LoVo (cell line): ENCODE measurements at regions not wholly inside any gene's neighbourhood (a gene's known extent, or its start where the extent isn't known, plus 50 kb on each side); places are given as distances from the start of the nearest gene placed in this dataset.
A peak's percentile ranks its signal among the peaks of the same experiment; 100 is the strongest.

ENCODE experiments used
- DNase-seq: peaks from one replicate; pipeline ENCODE4 v3.0.0-alpha.2; 2016; ENCODE audit warnings: low spot score

DNA sequence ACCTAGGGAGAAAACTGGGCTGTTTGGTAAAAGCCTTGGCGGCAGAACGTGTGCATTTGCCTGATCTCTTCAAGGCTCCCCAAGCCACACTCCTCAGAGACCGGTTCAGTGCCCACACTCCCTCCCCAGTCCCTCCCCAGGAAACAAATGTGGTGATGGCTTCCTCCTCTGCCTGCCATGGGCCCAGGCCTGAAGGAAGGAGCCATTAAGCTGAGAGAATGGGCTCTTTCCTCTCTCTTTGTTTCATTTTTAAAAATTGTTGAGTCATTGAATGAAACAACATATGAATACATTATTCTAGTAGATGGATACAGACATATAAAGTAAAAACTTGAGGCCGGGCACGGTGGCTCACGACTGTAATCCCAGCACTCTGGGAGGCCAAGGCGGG is 50.6 kb upstream of the YWHAQ start:
- no peak for DNase-seq

DNA sequence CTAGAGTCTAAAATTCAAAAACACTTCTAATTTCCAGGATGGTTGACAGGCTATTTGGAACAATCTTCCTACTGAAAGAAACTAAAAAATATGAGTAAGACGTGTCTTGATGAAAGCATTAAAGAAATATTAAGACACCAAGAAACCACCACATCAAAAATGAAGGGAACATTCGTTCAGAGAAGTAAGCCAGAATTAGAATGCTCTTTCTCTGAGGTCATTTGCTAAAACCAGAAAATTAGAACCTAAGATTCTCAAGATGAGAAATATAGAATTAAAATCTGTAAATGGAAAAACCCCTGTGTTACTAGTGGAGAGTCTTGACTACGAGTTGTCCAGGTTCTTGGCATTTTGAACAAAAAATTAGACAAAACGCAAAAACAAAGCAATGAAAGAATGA is 54.8 kb upstream of the YWHAQ start:
- no peak for DNase-seq

DNA sequence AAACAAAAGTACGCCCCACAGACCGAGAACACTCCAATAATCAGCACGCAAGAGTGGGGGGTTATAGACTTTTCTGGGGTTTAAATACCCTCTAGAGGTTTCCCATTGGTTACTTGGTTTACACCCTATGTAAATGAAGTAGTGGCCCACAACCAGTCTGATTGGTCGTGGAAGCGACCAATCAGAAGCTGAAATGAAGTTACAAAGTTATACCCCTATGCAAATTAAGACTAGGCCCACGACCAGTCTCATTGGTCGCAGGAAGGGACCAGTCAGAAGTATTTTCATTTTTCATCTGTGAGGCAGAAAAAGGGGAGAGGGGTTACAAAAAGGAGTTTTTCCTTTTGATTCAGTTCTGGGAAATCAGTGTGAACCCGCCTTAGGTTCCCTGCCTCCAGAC is 55.3 kb upstream of the YWHAQ start:
- DNase-seq = no peak

DNA sequence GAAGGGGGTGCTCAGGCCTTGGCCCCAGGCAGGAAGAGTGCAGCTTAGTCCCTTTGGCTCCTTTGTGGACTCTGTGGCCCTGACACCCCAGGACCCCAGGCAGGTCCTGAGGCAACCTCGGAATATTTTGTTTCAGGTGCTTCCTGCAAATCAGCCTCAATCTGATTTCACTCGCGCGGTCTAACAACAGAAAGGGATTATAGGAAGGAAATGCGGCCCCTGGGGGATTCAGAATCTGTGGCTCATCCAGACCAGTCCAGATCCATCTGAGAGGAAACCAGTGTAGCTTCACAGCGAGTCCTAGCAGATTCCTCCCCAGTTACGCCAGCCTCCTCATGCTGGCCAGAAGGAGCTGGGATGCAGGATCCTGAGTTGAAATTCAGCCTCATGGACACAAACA is 59.5 kb upstream of the YWHAQ start:
- no peak for DNase-seq

DNA sequence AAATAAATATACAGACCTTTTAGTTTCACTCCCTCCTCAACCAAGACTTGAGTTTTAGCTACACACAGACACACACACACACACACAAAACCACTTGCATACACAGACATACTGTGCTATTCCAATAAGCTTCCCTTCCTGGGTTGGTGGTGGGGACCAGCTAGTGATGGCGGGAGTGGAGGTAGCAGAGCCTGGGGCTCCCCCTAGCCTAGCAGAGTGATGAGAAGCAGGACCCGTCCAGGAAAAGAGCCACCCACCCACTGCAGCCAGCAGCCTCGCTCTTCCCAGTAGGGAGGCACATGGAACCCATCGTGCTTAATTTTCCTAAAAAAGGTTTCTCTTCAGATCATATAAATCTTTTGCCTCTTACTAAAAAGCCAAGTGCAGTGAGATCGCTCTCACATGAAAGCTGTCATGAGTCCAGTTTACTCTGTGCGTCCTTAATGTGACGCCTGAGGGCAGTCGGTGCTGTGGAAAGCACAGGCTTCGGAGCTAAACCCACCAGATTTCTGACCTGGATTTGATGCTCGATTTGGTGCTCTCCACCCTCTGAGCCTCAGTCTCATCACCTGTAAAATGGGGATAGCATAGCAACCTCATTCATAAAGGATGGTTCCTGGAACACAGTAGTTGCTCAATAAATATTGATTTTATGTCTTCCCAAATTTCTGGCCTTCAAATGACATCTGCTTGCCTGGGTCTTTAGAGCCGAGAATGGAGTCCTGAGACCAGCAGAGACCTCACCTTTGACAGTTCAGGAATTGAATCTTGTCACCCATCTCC is 60.1 kb upstream of the YWHAQ start:
- DNase-seq = no peak

DNA sequence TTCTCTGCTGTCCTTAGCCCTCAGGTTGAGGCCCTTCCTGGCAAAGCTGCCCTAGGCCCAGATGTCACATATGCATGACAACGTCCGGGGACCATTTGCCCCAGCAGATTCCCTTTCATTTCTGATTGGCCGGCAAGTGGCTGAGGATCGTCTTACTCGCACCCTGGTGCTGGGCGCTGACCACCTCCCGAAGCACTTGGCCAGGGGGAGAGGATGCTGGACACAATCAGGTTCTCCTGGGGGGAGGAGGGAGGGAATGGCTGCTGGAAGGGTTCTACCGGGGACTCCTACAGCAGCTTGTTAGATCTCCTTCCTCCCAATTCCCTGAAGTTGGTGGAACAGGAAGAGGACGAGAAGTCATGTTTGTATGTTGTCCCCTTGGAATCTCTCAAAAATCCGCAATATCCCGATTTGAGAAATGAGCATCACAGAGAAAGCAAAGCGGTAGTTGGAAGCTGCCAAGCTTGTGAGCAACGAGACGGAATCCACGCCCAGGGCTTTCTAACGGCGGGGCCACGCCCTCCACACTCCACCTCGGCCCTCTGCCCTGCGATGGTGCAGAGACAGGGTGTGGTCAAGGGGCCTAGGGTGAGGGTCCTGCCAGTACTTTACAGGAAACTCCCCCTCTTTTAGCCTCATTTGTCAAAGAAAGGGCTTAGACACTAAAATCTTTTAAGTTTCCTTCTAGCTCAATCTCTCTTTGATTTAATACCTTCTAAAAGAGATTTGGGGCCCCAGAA is 61.8 kb upstream of the YWHAQ start:
- no peak for DNase-seq

DNA sequence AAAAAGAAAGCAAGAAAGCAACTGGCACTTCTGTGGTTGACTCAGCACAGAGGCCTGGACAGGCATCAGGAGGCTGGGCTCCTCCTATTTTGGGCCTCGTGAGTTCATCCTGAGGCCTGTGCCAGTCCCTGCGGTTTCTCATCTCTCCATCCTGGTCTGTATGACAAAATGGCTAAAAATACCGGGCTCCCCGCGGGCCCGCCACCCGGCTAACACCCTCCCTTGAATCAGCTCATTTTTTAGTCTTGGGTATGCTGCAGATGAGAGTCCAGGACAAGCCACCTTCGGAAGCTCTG is 62.3 kb upstream of the YWHAQ start:
- no peak for DNase-seq

DNA sequence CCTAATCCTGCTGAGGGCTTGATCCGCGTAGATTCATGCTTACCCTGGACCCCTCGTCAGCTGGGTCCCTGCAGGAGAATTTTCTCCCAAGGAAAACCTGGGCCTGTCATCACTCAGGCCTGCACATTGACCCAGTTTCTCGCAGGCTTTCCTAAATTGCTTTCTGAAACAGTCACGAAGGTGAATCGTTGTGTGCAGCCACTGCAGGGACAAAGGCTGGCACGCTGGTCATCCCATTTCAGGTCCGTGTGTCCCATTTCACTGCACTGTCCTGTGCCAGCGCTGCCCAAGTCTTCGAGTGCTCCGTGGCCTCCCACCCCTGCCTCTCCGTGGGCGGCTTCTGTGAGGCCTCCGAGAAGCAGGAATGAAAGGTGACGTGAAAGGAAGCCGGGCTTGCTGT is 62.8 kb upstream of the YWHAQ start:
- no peak for DNase-seq

DNA sequence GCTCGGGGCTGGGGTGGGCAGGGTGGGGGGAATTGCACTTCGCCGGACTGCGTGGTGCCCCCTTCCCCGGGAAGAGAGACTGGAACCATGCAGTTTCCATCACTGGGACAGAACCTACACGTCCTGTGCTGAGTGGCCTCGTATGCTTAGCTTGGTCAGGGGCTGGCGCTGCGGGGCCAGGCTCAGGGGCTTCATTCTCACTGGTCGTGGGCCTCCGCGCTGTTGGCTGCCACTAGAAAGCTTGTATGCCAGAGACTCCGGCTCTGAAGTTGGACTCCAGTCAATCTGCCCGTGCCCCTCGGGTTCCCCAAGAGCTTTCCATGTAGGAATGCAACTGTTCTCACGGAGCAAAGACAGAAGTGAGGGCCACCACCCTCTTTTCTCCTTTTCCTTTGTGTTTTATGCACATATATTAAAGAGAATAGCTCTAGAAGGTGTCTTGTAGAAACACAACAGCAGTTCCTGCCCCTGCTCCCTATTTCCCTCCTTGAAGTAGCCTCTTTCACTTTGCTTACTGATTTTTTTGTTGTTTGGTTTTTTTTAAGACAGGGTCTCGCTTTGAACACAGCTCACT is 64.0 kb upstream of the YWHAQ start:
- no peak for DNase-seq

DNA sequence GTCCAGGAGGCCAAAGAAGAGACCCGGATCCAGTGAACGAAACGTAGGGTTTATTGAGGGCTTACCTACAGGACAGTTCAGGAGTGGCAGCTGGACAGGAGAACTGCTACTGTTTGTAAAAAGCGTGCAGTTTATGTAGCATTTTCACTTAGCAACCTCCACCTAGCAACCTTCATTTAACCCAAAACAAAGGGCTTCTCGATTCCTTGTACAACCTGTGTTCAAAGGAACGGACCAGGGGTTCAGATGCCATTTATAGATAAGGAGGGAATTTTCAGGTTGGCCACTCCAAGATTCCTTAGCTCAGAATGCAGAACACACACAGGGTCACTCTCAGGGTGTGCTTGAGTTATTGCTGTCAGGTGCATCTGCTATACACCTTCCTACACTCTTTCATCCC is 65.1 kb upstream of the YWHAQ start:
- no peak for DNase-seq

DNA sequence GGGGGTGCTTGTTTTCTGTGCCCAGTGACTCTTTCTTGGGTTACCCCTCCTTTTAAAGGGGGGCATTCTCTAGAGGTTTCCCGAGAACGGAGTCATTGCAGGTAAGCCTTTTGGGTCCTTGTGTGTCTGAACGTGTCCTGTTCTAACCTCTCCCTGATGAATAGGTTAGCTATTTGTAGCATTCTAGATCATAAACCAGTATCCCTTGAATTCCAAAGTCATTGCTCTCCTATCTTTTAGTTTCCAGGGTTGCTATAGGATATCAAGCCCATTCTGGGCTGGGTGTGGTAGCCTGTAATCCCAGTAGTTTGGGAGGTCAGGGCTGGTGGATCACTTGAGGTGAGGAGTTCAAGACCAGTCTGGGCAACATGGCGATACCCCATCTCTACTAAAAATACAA is 65.9 kb upstream of the YWHAQ start:
- DNase-seq = no peak

DNA sequence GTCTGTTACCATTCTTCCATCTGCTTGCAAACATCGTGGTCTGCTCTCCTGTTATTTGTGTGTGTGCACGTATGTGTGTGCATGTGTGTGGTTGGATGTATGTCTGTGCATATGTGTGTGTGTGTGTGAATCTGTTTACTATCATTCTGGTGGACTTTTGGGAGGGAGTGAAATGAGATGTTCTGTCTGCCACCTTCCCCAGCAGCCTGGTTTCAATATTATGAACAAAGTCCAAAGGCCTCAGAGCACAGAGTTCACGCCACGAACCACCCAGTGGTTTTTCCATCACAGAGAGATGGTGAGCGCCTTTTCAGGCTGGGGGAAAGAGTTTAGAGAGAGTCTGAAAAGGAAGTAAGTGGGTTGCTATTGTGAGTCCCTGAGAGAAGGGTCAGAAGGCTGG is 67.1 kb upstream of the YWHAQ start:
- no peak for DNase-seq

DNA sequence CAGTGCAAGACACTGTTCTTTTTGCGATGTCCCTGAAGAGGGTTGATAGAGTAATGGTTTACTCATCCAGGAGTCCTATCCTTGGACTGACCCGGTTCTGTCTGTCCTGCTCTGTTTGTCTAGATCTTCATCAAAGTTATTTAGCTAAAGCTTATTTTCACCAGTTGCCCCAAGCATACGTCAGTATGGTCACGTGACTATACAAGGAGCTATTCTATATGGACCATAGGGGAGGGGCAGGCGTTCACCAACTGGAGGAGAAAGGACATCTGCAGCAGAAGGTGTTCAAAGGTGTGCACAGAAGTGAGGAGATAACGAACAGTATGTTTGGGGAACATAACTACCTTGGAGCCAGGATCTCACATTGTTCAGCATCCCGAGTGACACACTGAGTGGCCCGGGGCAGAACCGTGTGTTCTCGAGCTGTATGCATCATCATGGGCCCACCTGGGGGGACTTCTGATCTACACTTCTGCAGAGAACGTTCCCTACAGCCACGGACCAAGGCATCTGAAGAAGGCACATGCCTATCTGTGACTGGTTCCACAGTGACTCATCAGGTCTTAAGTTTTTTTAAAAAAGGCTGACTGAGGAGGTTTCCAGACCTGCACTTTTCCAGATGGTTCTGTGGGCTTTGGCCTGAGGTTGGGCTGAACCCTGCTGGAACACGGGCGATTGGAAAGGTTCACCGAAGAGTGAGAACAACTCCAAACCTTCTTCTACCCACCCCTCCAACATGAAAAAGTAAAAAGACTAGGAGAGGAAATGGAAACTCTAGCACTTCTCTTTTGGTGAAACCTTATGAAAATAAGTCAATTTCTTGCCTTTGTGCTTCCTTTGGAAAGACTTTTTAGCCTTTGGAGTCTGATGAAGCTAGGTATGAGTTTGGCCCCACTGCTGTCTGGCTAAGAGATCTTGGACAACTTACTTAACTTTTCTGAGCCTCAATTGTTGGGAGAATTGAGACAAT is 68.6 kb upstream of the YWHAQ start:
- DNase-seq = peak; percentile 14

DNA sequence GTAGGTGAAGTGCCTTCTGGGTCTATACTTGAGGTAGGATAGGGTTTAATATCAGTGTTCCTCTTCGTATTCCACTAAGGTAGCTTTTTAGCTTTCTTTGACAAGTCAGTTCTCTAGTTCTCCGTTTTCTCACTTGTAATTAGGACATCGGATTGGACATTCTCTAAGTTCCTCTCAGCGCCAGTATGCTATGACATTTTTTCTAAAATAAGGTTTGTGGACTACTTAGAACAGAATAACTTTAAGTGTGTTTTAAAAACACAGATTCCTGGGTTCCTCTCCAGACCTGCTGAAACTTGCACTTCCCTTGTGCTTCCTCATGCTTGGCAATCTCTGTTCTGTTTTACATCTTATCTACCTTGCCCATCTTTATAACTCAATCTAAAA is 69.3 kb upstream of the YWHAQ start:
- no peak for DNase-seq

DNA sequence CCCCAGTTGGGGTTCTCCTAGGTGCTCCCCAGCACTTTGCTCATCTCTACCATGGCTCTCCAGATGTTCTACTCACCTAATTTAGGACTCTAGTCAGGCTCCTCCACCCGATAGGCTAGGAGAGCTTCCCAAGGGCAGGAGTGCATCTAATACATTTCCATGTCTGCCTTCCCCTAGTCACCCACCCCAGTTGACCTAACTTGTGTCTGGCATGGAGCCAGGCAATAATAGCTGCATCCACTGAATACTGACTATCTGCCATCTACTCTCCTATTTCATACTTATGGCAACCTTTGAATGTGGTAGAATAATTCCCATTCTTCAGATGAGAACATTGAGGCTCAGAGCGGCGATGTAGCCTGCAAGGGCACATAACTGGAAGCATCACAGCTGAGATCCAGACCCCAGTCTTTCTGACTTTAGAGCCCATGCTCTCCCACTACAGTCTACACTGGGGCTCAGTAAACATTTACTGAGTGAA is 71.8 kb upstream of the YWHAQ start:
- no peak for DNase-seq

DNA sequence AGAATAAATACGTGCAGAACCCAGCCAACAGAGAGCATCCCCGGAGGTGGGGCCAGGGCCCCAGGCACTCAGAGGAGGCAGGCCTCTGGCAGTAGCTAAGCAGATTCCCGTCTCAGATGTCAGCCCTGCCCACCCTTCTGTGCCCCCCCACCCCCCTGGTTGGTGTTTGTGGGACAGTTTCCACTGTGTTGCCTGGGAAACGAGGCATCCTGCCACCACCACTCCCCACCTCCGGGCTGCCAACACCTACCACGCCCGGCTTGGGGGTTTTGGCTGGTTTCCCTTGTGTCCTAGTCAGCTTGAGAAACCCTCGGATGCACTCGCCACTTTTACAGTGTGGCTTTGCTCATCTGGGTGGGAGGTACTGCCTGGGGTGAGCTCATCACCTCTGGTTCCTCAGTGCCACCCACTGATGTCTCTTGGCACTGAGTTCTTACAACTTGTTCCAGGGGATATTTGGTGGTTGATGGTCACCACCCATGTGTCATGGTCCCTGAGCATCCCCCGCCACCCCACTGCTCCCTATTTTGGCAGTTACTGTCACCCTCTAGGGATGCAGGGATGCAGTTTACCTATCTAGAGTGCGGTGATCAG is 72.4 kb upstream of the YWHAQ start:
- peak; percentile 64 for DNase-seq

DNA sequence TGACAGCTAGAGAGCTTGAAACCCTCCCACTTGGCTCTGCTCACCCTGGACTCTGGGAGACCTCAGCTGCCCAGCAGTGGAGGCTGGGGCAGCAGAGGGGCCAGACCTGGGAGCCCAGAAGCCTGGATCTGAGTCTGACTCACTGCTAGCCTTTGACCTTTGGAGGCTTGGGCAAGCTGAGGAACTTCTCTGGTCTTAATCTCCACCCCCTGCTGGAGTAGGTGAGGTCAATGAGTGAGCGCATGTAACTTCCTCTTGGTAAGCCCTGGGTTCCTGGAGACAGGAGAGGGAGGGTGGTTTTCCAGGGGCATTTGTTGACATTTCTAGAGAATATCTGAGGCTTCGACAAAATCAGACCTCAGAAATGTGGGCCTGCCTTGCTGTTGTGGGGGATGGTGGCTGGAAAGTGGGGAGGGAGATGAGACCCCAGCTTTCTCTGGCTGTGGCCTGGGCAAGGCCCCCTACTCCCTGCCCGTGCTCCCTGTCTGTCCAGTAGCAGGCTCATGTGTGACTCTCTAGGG is 73.0 kb upstream of the YWHAQ start:
- DNase-seq = peak; percentile 60

DNA sequence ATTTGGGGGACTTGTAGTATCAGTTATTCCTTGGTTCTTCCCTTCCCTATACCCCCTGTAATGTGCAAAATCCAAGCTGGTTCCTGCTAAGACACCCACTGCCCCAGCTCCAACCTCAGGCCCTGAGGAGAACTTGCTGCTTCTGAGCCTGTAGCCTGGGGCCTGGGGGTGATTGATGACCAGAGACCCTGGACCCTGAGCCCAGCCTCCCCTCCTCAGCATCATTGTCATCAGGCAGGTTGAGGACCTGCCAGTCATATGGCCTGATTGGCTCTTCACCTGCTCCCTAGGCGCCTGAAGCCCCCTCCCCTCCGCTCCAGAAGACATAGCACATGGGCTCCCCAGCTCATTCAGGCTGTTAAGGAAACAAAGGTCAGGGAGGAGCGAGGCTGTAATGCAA is 73.8 kb upstream of the YWHAQ start:
- DNase-seq = no peak

DNA sequence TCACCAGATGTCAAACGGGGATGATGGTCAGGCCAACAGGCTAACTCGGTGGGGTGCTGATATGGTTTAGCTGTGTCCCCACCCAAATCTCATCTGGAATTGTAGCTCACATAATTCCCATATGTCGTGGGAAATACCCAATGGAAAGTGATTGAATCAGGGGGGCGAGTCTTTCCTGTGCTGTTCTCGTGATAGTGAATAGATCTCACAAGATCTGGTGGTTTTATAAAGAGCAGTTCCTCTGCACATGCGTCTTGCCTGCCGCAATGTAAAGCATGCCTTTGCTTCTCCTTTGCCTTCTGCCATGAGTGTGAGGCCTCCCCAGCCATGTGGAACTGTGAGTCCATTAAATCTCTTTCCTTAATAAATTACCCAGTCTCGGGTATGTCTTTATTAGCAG is 74.4 kb upstream of the YWHAQ start:
- no peak for DNase-seq

DNA sequence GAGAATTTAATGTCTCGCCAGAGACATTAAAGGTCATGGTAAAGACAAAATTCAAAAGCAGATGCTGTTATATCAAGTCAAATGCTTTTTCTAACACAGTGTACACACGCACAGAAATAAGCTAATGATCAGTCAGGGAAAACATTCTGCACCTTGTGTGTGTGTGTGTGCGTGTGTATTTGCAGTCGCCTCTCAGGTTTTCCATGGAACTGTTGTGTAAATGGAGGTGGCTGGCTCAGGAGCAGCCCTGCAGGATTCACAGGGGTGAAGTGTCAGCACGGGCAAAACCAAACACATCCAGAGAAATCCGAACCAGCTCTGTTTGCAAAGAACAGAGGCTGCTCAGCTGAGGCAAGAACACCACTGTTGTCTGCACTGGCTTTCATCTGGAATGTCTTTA is 76.2 kb upstream of the YWHAQ start:
- DNase-seq = no peak

DNA sequence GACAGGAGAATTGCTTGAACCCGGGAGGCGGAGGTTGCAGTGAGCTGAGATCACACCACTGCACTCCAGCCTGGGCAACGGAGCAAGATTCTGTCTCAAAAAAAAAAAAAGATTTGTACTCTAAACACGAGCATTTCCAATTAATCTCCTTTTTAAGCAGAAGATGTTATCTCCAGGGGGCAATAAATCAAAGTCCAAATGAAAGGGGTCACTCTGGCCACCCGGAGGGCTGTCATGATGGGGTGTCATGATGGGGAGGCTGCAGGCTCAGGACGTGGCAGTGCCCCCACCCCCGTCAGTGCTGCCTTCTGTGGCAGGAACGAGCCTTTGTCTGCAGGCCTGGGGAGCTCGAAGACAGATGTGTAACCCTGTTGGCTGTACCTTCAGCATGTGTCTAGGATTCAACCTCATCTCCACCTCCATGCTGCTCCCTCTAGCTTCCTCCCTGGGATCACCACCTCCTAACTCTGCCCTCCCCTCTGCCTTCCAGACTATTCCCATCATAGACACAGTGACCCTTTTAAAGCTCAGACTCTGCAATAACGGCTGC is 76.9 kb upstream of the YWHAQ start:
- DNase-seq = no peak
